Cerebellar cortex (tissue), 1 donor: ENCODE measurements at regions not wholly inside any gene's neighbourhood (a gene's known extent, or its start where the extent isn't known, plus 50 kb on each side); places are given as distances from the start of the nearest gene placed in this dataset.
A peak's percentile ranks its signal among the peaks of the same experiment; 100 is the strongest.
"Not testable (repeated sequence)": the region's sequence is repeated elsewhere in the genome, so short reads cannot be mapped to it uniquely, and the experiment has no call there.

Source experiments
- DNase-seq: peaks from one replicate; pipeline ENCODE4 v3.0.0-alpha.2; 2015; ENCODE audit warnings: low spot score

DNA sequence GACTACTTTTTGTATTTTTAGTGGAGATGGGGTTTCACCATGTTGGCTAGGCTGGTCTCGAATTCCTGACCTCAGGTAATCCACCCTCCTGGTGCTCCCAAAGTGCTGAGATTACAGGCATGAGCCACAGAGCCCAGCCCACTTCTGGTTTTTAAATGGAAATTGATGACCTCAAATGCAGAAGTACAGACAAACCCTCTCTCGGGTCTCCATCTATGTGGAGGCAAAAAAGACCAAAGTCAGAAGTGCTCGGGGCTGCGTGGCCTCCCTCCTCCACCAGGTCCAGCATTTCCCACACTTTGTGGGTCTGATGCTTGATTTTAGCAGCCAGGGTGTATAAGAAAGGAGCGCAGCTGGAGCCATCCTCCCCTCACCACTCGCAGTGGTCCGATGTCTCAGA lies 187.3 kb upstream of the AUTS2 start:
- no peak for DNase-seq

- DNase-seq = no peak
These were observed 186.8 kb upstream of the AUTS2 start for GRCh38 chr7:69411466-69411865.

GRCh38 chr7:69412331-69413146 lies 185.7 kb upstream of the AUTS2 start:
- DNase-seq = no peak

- DNase-seq = no peak
These were observed 183.7 kb upstream of the AUTS2 start for GRCh38 chr7:69414555-69414954.

GRCh38 chr7:69418869-69419670 lies 179.2 kb upstream of the AUTS2 start:
- DNase-seq = no peak

GRCh38 chr7:69419934-69420333 lies 178.3 kb upstream of the AUTS2 start:
- DNase-seq = no peak

- no peak for DNase-seq
These were observed 175.7 kb upstream of the AUTS2 start for GRCh38 chr7:69422574-69422985.

- no peak for DNase-seq
These were observed 171.6 kb upstream of the AUTS2 start for GRCh38 chr7:69426705-69427104.

DNA sequence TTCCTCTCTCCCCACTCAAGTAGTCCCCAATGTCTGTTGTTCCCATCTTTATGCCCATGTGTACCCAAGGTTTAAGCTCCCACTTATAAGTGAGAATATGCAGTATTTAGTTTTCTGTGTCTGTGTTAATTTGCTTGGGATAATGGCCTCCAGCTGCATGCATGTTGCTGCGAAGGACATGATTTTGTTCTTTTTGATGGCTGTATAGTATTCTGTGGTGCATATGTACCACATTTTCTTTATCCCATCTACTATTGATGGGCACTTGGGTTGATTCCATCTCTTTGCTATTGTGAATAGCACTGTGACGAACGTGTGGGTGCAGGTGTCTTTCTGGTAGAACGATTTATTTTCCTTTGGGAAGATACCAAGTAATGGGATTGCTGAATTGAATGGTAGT lies 170.2 kb upstream of the AUTS2 start:
- no peak for DNase-seq

- peak; percentile 26 for DNase-seq
These were observed 168.3 kb upstream of the AUTS2 start for GRCh38 chr7:69429911-69430383.

- no peak for DNase-seq
These were observed 167.8 kb upstream of the AUTS2 start for GRCh38 chr7:69430384-69431021.

GRCh38 chr7:69431626-69432025 lies 166.6 kb upstream of the AUTS2 start:
- no peak for DNase-seq

DNA sequence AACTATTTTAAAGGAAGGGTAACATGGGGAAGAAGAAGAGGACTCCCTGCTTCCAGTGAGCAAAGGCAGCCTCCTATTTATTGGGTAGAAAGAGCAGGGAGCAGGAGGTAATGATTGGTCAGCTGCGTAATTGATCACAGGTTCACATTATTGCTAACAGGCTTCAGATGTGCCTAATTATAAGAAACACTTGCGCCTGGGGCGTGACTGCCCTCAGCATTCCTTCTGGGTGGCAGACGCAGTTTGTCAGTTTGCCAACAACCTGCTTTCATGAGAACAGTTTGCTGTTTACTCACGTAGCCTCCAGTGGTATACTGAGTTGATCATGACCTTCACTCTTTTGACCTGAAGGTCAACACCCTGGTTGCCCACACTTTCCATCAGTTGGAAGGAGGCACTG lies 166.0 kb upstream of the AUTS2 start:
- DNase-seq = not testable (repeated sequence)

DNA sequence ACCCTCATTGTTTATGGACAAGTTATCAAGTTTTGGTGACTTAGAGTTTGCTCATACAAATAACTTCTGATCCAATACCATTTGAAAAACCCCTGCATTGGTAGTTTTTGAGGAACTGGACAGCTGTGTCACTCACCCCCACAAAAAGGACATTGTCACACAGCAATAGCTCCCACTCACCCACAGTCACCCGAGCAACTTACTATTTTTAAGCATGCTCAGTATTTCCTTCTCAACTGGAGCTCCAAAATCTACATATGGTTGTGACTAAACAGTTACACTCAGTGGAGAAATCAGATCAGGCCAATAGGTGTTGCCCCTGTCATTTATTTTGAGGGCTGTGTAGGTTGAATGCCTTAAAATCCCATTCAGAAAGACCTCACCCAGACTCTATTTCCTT lies 165.2 kb upstream of the AUTS2 start:
- no peak for DNase-seq

DNA sequence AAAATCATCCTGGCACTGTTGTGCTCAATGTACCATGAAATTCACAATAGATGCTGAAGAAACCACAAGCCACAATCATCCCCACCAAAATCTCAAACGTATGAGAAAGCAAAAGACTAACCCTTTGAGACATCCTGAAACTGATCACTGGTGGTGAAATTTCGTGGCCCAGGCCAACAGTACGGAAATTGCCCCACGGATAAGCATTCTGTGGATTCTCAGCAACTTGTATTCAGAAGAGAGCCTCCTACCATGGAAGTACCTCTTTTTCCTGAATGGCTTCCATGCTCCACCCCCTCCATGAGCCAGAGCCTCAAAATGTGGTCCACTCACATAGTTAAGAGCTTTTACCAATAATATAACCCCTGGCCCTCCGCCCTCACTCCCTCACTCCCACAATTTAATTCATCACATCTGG lies 163.9 kb upstream of the AUTS2 start:
- DNase-seq = no peak

DNA sequence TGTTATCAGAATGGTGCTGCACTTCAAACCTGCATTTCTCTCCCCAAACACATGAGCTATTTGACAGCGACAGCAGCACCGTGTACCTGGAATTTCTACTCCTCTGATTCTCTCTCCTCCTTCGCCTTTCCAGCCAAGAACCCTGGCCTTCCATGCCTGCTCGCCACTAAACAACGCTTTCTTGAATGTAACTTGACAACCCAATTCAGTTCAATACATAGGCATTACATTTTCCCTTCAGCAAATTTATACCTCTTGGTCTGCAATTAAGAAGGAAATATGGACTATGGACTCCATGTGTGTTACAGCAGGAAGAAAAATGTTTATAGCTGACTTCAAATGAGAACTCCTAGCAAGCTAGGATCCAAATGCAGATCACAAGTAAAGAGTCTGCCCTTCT lies 162.6 kb upstream of the AUTS2 start:
- no peak for DNase-seq

DNA sequence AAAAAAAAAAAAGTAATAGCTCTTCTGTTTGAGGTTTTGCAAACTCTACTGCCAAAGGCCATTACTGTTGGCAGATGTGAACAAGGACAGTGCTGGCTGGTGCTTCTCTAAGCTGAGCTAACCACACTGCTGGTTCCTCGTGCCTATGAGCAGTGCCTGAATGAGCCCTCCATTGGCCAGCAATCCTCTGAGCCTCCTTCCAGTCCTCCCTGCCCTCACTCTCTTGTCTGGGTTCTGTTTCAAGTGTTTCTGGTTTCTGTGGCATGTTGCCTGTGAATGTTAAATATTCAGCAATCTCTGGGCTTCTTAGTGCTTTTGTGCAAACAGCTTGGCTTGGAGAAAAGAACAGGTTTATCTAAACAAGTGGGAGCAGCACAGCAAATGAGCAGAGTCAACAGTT lies 161.3 kb upstream of the AUTS2 start:
- no peak for DNase-seq

DNA sequence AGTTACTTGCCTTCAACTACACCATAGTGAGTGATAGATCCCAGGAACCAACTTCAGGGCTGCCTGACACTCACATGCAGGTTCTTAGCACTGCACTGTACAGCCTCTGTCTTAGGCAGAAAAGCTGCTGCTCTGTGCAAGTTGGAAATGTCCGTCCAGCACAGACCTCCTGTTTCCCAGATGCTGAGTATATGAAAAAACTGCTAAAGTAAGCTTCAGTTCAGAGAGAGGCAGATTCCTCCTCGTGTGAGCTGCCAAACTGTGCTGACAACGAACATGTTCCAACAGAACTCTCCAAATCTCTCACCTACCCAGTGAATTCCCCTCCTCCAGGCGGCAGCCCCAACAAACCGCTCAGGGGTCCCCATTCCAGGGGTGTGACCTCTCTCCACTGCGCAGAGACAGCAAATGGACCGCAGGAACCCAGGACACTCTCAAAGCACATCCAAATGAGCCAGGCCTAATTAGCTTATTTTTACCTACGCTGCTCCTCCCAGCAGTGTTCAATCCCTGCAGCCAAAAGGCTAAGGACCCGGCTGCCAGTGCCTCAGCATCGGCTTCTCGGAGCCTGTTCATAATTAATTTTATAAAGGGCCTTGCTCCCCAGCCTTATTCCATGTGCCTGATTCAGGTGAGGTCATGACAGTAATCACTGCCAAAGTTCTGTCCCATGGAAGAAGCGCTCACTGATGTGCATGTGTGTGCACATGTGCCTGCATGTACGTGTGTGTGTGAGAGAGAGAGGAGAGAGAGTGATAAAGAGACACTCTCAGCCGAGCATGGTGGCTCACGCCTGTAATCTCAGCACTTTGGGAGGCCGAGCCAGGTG lies 159.5 kb upstream of the AUTS2 start:
- peak; percentile 17 for DNase-seq

- DNase-seq = no peak
These were observed 158.5 kb upstream of the AUTS2 start for GRCh38 chr7:69439636-69440325.

- DNase-seq = no peak
These were observed 157.3 kb upstream of the AUTS2 start for GRCh38 chr7:69440976-69441375.

DNA sequence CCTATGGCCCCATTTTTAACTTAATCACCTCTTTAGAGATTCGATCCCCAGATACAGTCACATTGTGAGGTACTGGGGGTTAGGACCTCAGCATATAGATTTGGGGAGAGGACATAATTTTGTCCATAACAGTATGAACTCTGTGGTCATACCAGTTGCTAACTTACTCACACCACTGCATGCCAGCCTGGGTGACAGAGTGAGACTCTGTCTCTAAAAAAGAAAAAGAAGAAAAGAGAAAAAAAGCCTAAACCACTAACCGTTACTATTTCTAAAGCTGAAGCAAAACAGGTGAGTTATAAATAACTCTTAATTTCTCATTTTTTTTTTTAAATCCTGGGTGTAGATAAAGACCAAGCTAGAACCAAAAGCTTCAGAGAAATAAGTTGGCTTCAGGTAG lies 155.1 kb upstream of the AUTS2 start:
- no peak for DNase-seq
